ENCODE measurements at regions not wholly inside any gene's neighbourhood (a gene's known extent, or its start where the extent isn't known, plus 50 kb on each side); places are given as distances from the start of the nearest gene placed in this dataset.

- TF ChIP-seq TEAD4 (IDR thresholded peaks at IDR 0.05) (no peak), USF1 (IDR thresholded peaks at IDR 0.05) (no peak), REST (IDR thresholded peaks at IDR 0.05; ENCODE audit: low read depth) (no peak), RAD21 (IDR thresholded peaks at IDR 0.05; ENCODE audit: low read depth) (no peak), CEBPB (IDR thresholded peaks at IDR 0.05) (no peak), TCF12 (IDR thresholded peaks at IDR 0.05; ENCODE audit: low read depth) (no peak), EGR1 (IDR thresholded peaks at IDR 0.05) (no peak)
Measured at GRCh38 chr11:82458761-82459160, 274.9 kb downstream of the FAM181B start.

All from Ishikawa (cell line).